HEK293T (cell line): ENCODE measurements at regions not wholly inside any gene's neighbourhood (a gene's known extent, or its start where the extent isn't known, plus 50 kb on each side); places are given as distances from the start of the nearest gene placed in this dataset.

Source experiments
- CTCF ChIA-PET: fragments of 350-600 bp; formaldehyde crosslinking; extraction: SDS; loops from one replicate; lab custom pipeline; 2021; ENCODE audit warnings: antibody characterized with exemption, inconsistent platforms; lab: Yijun Ruan, JAX
- POLR2A ChIA-PET: fragments of 350-600 bp; formaldehyde crosslinking; extraction: SDS; loops from one replicate; lab custom pipeline; 2020; ENCODE audit warnings: antibody characterized with exemption, inconsistent platforms; lab: Yijun Ruan, JAX
- DNase-seq: peaks from one replicate; pipeline ENCODE4 v3.0.0; 2012; ENCODE audit warnings: mixed read lengths; ENCODE audit errors: extremely low spot score
- ARNT ChIP-seq: fragments of 450-650 bp; IDR thresholded peaks from 2 replicates; pipeline ENCODE4 v1.6.1; 2017; ENCODE audit warnings: mild to moderate bottlenecking
- BHLHE40 ChIP-seq: fragments of 450-650 bp; IDR thresholded peaks from 2 replicates; pipeline ENCODE4 v1.6.1; 2016; ENCODE audit warnings: mild to moderate bottlenecking, moderate library complexity, borderline replicate concordance
- CTBP1 ChIP-seq: fragments of 450-650 bp; IDR thresholded peaks from 2 replicates; pipeline ENCODE4 v1.6.1; 2016; ENCODE audit warnings: borderline replicate concordance
- ELF4 ChIP-seq: fragments of 450-650 bp; IDR thresholded peaks from 2 replicates; pipeline ENCODE4 v1.6.1; 2017; ENCODE audit warnings: antibody characterized with exemption
- FOXA1 ChIP-seq: fragments of 450-650 bp; IDR thresholded peaks from 2 replicates; pipeline ENCODE4 v1.6.1; 2016; ENCODE audit warnings: mild to moderate bottlenecking
- FOXK2 ChIP-seq: fragments of 450-650 bp; IDR thresholded peaks from 2 replicates; pipeline ENCODE4 v1.6.1; 2016; ENCODE audit warnings: mild to moderate bottlenecking
- FOXM1 ChIP-seq: fragments of 450-650 bp; IDR thresholded peaks from 2 replicates; pipeline ENCODE4 v1.6.1; 2017; ENCODE audit warnings: mild to moderate bottlenecking, borderline replicate concordance
- HDGF ChIP-seq: fragments of 450-650 bp; IDR thresholded peaks from 2 replicates; pipeline ENCODE4 v1.6.1; 2017; ENCODE audit warnings: antibody characterized with exemption, borderline replicate concordance
- L3MBTL2 ChIP-seq: fragments of 450-650 bp; conservative IDR thresholded peaks from 2 replicates; pipeline ENCODE4 v1.6.1; 2016; ENCODE audit warnings: mild to moderate bottlenecking
- LEF1 ChIP-seq: fragments of 450-650 bp; IDR thresholded peaks from 2 replicates; pipeline ENCODE4 v1.6.1; 2017; ENCODE audit warnings: mild to moderate bottlenecking, borderline replicate concordance
- NFRKB ChIP-seq: fragments of 450-650 bp; IDR thresholded peaks from 2 replicates; pipeline ENCODE4 v1.6.1; 2016; ENCODE audit warnings: mild to moderate bottlenecking, moderate library complexity
- PKNOX1 ChIP-seq: fragments of 450-650 bp; IDR thresholded peaks from 2 replicates; pipeline ENCODE4 v1.6.1; 2016
- SP1 ChIP-seq: fragments of 450-650 bp; IDR thresholded peaks from 2 replicates; pipeline ENCODE4 v1.6.1; 2017
- SUZ12 ChIP-seq: fragments of 450-650 bp; IDR thresholded peaks from 2 replicates; pipeline ENCODE4 v1.6.1; 2016; ENCODE audit warnings: mild to moderate bottlenecking
- TARDBP ChIP-seq: fragments of 450-650 bp; IDR thresholded peaks from 2 replicates; pipeline ENCODE4 v1.6.1; 2016
- ZNF384 ChIP-seq: fragments of 450-650 bp; IDR thresholded peaks from 2 replicates; pipeline ENCODE4 v1.6.1; 2016

GRCh38 chr5:156093024-156093423 lies 233.9 kb upstream of the SGCD start:
- no peak for TF ChIP-seq L3MBTL2
- TF ChIP-seq SP1 = no peak
- TF ChIP-seq FOXM1 = no peak
- DNase-seq = no peak
- ChIA-PET POLR2A (no interaction called here), CTCF (no interaction called here)

GRCh38 chr5:156094001-156094400 lies 233.0 kb upstream of the SGCD start:
- POLR2A ChIA-PET = no interaction called here
- TF ChIP-seq CTBP1 = no peak
- DNase-seq = peak; percentile 6
- CTCF ChIA-PET = no interaction called here

- no peak for DNase-seq
- ChIA-PET CTCF (no interaction called here), POLR2A (no interaction called here)
- TF ChIP-seq SP1 (no peak), HDGF (no peak), PKNOX1 (no peak), CTBP1 (no peak), NFRKB (no peak), SUZ12 (no peak)
Measured at GRCh38 chr5:156095709-156096241, 231.2 kb upstream of the SGCD start.

- CTCF ChIA-PET = no interaction called here
- TF ChIP-seq HDGF = no peak
- no peak for TF ChIP-seq TARDBP
- no peak for TF ChIP-seq ZNF384
- no peak for TF ChIP-seq FOXM1
- TF ChIP-seq SP1 = no peak
- no peak for TF ChIP-seq L3MBTL2
- TF ChIP-seq CTBP1 = no peak
- TF ChIP-seq FOXK2 = no peak
- no peak for TF ChIP-seq FOXA1
- TF ChIP-seq NFRKB = no peak
- TF ChIP-seq BHLHE40 = no peak
- no peak for TF ChIP-seq LEF1
- TF ChIP-seq ARNT = no peak
- TF ChIP-seq PKNOX1 = no peak
- TF ChIP-seq SUZ12 = no peak
- no peak for TF ChIP-seq ELF4
Measured at GRCh38 chr5:156096259-156096658, 230.7 kb upstream of the SGCD start.

GRCh38 chr5:156103155-156103885 lies 223.6 kb upstream of the SGCD start:
- POLR2A ChIA-PET = no interaction called here

More at GRCh38 chr5:156096259-156096658, 230.7 kb upstream of the SGCD start:
- no peak for DNase-seq
- POLR2A ChIA-PET = no interaction called here

GRCh38 chr5:156109317-156110023 lies 217.5 kb upstream of the SGCD start:
- ChIA-PET CTCF (no interaction called here), POLR2A (no interaction called here)
- DNase-seq = no peak
- TF ChIP-seq LEF1 (no peak), SP1 (no peak), FOXK2 (no peak), PKNOX1 (no peak), NFRKB (no peak), TARDBP (no peak), SUZ12 (no peak), FOXM1 (no peak), CTBP1 (no peak), FOXA1 (no peak), L3MBTL2 (no peak), ELF4 (no peak), ZNF384 (no peak), ARNT (no peak)

More at GRCh38 chr5:156103155-156103885, 223.6 kb upstream of the SGCD start:
- CTCF ChIA-PET = no interaction called here
- no peak for DNase-seq
- TF ChIP-seq ARNT (no peak), L3MBTL2 (no peak), SP1 (no peak), CTBP1 (no peak), FOXM1 (no peak), LEF1 (no peak), SUZ12 (no peak), ZNF384 (no peak), NFRKB (no peak), FOXK2 (no peak), ELF4 (no peak)
